Neural crest cell (in vitro differentiated cells): ENCODE measurements at regions not wholly inside any gene's neighbourhood (a gene's known extent, or its start where the extent isn't known, plus 50 kb on each side); places are given as distances from the start of the nearest gene placed in this dataset.

Experiments
- DNase-seq: peaks from one replicate; pipeline ENCODE4 v3.0.0; 2021; ENCODE audit warnings: low read depth, mixed read lengths, low spot score
- H3K27ac Mint-ChIP-seq: one replicate; pipeline ENCODE4 v1.8.0; 2021; ENCODE audit warnings: mild to moderate bottlenecking, mixed read lengths; ENCODE audit not compliant: unreplicated experiment
- H3K27me3 Mint-ChIP-seq: 2 replicates; pipeline ENCODE4 v1.8.0; 2021; ENCODE audit warnings: low read depth, mild to moderate bottlenecking, mixed read lengths
- H3K36me3 Mint-ChIP-seq: 2 replicates; pipeline ENCODE4 v1.8.0; 2021; ENCODE audit warnings: low read depth, mild to moderate bottlenecking, mixed read lengths
- H3K4me1 Mint-ChIP-seq: 2 replicates; pipeline ENCODE4 v1.8.0; 2021; ENCODE audit warnings: mixed read lengths
- H3K4me3 Mint-ChIP-seq: one replicate; pipeline ENCODE4 v1.8.0; 2021; ENCODE audit warnings: mild to moderate bottlenecking, mixed read lengths
- H3K9me3 Mint-ChIP-seq: 2 replicates; pipeline ENCODE4 v1.8.0; 2021; ENCODE audit warnings: mixed read lengths
- TF ChIP-seq, protein P1 (sequence below): fragments of 200-600 bp; sonication (generic); conservative IDR thresholded peaks from 2 replicates; pipeline ENCODE4 v1.5.0; 2021; ENCODE audit warnings: antibody characterized with exemption, mild to moderate bottlenecking

DNA sequence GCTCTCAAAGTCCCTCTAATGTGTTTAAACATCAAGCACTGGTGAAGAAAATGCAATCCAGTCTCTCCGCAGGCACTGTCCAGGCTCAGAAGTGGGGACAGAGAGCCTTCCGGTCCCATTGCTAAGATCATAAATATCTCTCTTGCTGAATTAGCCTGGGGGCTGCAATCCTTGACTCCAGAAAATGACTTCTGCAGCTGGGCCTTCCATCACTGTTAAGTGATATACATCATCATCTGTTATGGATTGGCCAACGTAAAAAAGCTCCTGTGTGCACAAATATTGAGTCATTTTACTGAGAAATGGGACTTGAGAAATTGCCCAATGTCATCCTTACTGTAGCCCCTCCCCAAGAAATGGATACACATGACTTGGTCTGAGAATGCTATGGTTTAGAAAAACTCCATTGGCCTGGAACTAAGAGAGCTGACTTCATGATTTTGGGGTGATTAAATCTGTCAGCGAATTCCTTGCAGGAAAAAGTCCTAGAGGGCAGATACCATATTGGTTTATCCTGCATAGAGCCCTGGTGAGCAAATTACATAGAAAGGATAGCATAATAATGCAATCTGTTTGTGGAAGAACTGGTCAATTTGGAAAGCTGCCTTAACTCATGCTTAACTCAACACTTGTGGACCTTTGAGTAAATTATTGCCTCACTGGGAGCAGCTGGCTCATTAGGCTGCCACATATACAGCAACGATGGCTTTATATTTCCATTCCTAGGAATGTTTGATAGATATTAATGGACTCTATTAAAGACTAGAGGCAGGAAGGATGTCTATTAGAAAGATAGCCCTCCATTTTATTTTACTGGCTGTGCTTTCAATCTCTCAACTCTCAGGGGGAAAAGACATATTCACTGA lies 346.1 kb downstream of the GBA3 start:
- no peaks in the 10 kb centered on the region for H3K9me3 Mint-ChIP-seq

DNA sequence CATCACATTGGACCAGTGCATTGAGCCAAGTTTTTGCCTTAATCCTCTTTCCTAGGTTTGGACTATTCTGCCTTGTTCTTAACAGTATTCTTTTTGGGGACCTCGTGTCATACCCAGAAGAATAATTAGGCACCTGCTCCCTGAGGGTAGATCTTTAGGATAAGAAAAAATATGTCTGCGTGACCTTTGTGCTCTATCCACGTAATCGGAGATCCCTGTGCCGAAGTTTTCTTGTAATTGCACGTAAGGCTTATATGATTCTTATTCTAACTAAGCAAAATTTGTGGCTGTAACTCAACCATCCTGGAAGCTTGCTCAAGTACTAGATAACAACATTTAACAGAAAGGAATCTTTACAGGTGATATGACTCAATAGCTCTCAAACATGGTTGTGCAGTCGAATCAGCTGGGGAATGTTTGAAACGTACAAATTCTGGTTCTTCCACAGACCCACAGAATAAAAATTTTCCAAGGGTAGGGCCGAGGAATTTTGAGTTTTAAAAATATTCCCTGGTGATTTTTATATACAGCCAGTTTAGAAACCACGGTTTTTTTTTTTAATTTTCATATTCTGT lies 344.3 kb downstream of the GBA3 start:
- Mint-ChIP-seq H3K4me3 (no peak overlapping the region), H3K27ac (no peak overlapping the region), H3K4me1 (peaks cover 13% of the 10 kb centered on the region), H3K36me3 (no peaks in the 10 kb centered on the region), H3K27me3 (no peaks in the 10 kb centered on the region), H3K9me3 (no peaks in the 10 kb centered on the region)
- DNase-seq, result no peak
- TF ChIP-seq, protein P1, sequence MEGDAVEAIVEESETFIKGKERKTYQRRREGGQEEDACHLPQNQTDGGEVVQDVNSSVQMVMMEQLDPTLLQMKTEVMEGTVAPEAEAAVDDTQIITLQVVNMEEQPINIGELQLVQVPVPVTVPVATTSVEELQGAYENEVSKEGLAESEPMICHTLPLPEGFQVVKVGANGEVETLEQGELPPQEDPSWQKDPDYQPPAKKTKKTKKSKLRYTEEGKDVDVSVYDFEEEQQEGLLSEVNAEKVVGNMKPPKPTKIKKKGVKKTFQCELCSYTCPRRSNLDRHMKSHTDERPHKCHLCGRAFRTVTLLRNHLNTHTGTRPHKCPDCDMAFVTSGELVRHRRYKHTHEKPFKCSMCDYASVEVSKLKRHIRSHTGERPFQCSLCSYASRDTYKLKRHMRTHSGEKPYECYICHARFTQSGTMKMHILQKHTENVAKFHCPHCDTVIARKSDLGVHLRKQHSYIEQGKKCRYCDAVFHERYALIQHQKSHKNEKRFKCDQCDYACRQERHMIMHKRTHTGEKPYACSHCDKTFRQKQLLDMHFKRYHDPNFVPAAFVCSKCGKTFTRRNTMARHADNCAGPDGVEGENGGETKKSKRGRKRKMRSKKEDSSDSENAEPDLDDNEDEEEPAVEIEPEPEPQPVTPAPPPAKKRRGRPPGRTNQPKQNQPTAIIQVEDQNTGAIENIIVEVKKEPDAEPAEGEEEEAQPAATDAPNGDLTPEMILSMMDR, result no peak

More for the DNA sequence above, 346.1 kb downstream of the GBA3 start:
- TF ChIP-seq, protein P1, result no peak
- peaks cover 13% of the 10 kb centered on the region for H3K4me1 Mint-ChIP-seq
- no peak overlapping the region for H3K4me3 Mint-ChIP-seq
- no peaks in the 10 kb centered on the region for H3K36me3 Mint-ChIP-seq
- no peak for DNase-seq
- no peaks in the 10 kb centered on the region for H3K27me3 Mint-ChIP-seq
- no peak overlapping the region for H3K27ac Mint-ChIP-seq

DNA sequence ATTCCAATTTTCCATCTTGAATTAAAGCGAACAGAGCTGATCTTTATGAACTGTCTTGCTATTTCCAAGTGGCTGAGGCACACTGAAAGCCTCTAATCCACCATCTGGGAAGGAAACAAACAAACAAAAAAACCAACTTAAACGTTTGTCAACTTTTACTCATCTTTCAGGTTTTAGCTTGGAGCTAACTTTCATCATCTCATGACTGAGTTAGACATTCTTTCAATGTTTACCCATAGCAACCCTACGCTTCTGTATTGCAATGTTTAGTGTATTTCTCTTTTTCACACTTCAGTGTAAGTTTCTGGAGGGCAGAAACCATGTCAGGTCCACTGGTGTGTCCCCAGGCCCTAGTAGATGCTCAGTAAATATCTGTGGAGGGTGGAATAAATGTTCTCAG lies 343.8 kb downstream of the GBA3 start:
- no peaks in the 10 kb centered on the region for H3K36me3 Mint-ChIP-seq
- no peaks in the 10 kb centered on the region for H3K27me3 Mint-ChIP-seq
- DNase-seq, result no peak
- no peak overlapping the region for H3K4me3 Mint-ChIP-seq
- TF ChIP-seq, protein P1, result no peak
- H3K27ac Mint-ChIP-seq, result peak overlapping the region; percentile 31
- H3K9me3 Mint-ChIP-seq, result no peaks in the 10 kb centered on the region
- H3K4me1 Mint-ChIP-seq, result peaks cover 13% of the 10 kb centered on the region

DNA sequence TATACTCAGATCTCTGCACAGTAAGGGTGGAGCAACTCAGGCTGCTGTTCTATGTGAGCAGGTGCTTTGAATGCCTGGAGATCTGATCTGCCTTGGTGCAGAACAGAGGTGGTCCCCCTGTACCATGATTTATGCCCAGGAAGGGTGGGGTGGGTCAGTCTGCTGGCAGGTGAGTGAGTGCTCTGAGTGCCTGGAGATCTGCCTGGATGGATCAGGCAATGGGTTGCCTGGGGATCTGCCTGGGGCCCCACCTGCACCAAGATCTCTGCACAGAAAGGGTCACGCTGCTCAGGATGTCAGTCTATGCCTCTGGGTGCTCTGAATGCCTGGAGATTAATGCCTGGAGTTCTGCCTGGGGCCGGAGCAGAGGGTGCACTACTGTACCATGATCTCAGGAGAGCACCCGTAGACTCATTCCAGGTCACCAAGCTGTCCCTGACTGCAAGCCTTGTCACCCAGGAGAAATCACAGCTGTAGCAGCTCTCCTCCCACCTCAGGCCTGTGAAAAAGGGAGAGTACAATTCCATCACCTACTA lies 342.9 kb downstream of the GBA3 start:
- peaks cover 13% of the 10 kb centered on the region for H3K4me1 Mint-ChIP-seq
- no peaks in the 10 kb centered on the region for H3K9me3 Mint-ChIP-seq
- no peaks in the 10 kb centered on the region for H3K36me3 Mint-ChIP-seq
- no peak overlapping the region for H3K4me3 Mint-ChIP-seq
- no peaks in the 10 kb centered on the region for H3K27me3 Mint-ChIP-seq
- TF ChIP-seq, protein P1, result no peak
- DNase-seq, result no peak
- H3K27ac Mint-ChIP-seq, result no peak overlapping the region

DNA sequence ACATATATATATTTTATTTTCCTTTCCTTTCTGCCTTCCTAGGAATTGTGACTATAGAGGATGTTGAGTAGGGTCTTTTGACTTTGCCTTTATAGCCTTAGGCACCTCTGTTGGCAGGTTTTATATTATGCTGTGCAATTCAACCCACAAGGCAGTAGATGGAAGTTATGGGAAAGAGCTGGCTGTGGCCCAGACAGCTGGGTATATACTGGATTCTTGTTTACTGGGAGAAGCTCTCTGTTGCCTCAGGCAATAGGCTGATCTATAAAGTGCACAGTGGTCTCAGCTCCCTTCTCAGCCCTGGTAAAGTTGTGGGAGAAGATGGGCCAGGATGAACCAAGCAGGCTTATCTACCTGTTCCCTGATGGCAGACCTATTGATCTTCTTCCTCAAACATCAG lies 342.0 kb downstream of the GBA3 start:
- TF ChIP-seq, protein P1, result no peak
- Mint-ChIP-seq H3K4me3 (no peak overlapping the region), H3K27me3 (no peaks in the 10 kb centered on the region), H3K36me3 (no peaks in the 10 kb centered on the region), H3K4me1 (peaks cover 5% of the 10 kb centered on the region), H3K27ac (no peak overlapping the region), H3K9me3 (no peaks in the 10 kb centered on the region)
- DNase-seq, result no peak
